Prostate gland (tissue), 2 donors: ENCODE measurements at regions not wholly inside any gene's neighbourhood (a gene's known extent, or its start where the extent isn't known, plus 50 kb on each side); places are given as distances from the start of the nearest gene placed in this dataset.
"Not testable (repeated sequence)": the region's sequence is repeated elsewhere in the genome, so short reads cannot be mapped to it uniquely, and the experiment has no call there.

Experiments used
- POLR2AphosphoS5 ChIP-seq: sonication (generic); formaldehyde crosslinking; IDR thresholded peaks from one replicate; pipeline ENCODE4 v1.6.1; 2017; ENCODE audit warnings: antibody characterized with exemption
- TF ChIP-seq, protein P1 (sequence below), 4 experiments: fragments of 200-600 bp in 2 of 4; fragments of 450-650 bp in 2 of 4; sonication (generic) in 2 of 4; IDR thresholded peaks; 1 replicate in 3 of 4; 2 replicates in 1 of 4; pipeline ENCODE4 v1.5.1; 2016 to 2019; ENCODE audit warnings: antibody characterized with exemption in 4 of 4, mild to moderate bottlenecking in 2 of 4, moderate library complexity in 2 of 4

DNA sequence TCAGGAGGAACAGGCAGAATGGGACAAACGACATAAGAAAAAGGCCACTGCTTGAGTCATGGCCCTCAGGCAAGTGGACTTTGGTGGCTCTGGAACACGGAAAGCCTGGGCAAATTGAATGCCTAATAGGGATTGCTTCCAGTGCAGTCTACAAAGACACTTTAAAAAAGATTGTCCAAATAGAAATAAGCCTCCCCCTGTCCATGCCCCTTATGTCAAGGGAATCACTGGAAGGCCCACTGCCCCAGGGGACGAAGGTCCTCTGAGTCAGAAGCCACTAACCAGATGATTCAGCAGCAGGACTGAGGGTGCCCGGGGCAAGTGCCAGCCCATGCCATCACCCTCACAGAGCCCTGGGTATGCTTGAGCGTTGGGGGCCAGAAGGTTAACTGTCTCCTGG lies 51.5 kb upstream of the SRD5A2 start:
- TF ChIP-seq, protein P1, sequence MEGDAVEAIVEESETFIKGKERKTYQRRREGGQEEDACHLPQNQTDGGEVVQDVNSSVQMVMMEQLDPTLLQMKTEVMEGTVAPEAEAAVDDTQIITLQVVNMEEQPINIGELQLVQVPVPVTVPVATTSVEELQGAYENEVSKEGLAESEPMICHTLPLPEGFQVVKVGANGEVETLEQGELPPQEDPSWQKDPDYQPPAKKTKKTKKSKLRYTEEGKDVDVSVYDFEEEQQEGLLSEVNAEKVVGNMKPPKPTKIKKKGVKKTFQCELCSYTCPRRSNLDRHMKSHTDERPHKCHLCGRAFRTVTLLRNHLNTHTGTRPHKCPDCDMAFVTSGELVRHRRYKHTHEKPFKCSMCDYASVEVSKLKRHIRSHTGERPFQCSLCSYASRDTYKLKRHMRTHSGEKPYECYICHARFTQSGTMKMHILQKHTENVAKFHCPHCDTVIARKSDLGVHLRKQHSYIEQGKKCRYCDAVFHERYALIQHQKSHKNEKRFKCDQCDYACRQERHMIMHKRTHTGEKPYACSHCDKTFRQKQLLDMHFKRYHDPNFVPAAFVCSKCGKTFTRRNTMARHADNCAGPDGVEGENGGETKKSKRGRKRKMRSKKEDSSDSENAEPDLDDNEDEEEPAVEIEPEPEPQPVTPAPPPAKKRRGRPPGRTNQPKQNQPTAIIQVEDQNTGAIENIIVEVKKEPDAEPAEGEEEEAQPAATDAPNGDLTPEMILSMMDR (IDR thresholded peaks at IDR 0.05): not testable (repeated sequence)
- not testable (repeated sequence) for TF ChIP-seq POLR2AphosphoS5
